ENCODE measurements at regions not wholly inside any gene's neighbourhood (a gene's known extent, or its start where the extent isn't known, plus 50 kb on each side); places are given as distances from the start of the nearest gene placed in this dataset.
A peak's percentile ranks its signal among the peaks of the same experiment; 100 is the strongest.

DNA sequence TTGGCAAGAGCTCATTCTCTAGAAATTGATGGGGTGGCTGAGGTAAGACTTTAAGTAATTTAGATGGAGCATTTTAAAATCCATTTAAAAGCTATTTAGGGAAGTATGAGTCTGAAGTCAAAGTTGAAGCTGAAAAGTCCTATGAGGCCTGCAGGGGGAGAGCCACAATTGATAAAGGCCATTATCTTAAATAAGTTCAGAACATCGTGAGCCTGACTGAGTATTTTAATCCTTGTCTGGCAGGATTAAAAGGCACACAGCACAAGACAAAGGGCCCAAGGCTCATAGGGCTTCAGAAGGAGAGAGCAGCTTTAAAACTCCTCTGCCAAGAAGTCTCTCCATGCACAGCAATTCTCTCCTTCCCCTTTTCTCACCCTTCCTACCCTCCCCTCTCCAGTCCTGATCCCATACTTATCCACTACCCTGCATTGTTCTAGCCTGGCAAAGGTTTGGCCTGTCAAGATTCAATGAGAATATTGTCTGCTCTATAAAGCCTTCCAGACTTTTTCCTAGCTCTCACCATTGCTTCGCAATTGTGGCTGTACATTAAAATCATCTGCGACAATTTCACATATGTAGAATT is 1312.9 kb downstream of the FAM181B start:
- 69% methylated on average over 3 of the region's 3 CpGs; no CpG with 5 or more reads in 1 of the 2 experiments for WGBS, 2 experiments (ENCODE audit: extremely low coverage in 1 of 2, insufficient coverage in 1 of 2, insufficient read length in 1 of 2, insufficient replicate concordance in 2 of 2, low coverage in 1 of 2, low lambda C conversion rate in 2 of 2, missing lambda C conversion rate in 1 of 2)
- Histone ChIP-seq H2BK5ac (ENCODE audit: low read depth, low read length) (peak overlapping the region; percentile 72; the same call in 1 of the 2 replicates), H4K5ac (ENCODE audit: insufficient read length, low read depth, low read length) (peak overlapping the region; percentile 50), H3K27ac (ENCODE audit: low read depth, low read length) (peak overlapping the region; percentile 49; the same call in 1 of the 2 replicates), H3K79me1 (ENCODE audit: low read depth, low read length) (no peaks in the 10 kb centered on the region), H3K79me2 (ENCODE audit: control insufficient read depth in 1 of 2, insufficient read depth in 2 of 2, low read length in 2 of 2) (no peaks in the 10 kb centered on the region), H3K23me2 (ENCODE audit: low read depth, low read length) (no peaks in the 10 kb centered on the region), H4K91ac (replicated peaks; ENCODE audit: insufficient read length, low read length) (peak overlapping the region; percentile 68), H3K4me3 (ENCODE audit: extremely low read depth in 1 of 4, insufficient read depth in 2 of 4, low read depth in 3 of 4, low read length in 4 of 4) (peak overlapping the region in 1 of 4 experiments; percentile 29; a peak in 1 of 8 replicates), H3K4me2 (ENCODE audit: insufficient read depth in 1 of 2, low read depth in 2 of 2, low read length in 2 of 2) (peak overlapping the region; percentile 23 to 37), H3K18ac (ENCODE audit: extremely low read depth, low read length) (peak overlapping the region; percentile 76; the same call in 1 of the 2 replicates), H3K4me1 (replicated peaks in 1 of 4; ENCODE audit: control insufficient read depth in 3 of 4, insufficient read depth in 4 of 4, low read length in 3 of 4) (peaks cover 3 to 9% (median 6%) of the 10 kb centered on the region in 4 experiments; a peak in 5 of 7 replicates), H2BK120ac (replicated peaks; ENCODE audit: low read depth, low read length) (peak overlapping the region; percentile 12), H2AFZ (ENCODE audit: low read length) (peak overlapping the region; percentile 32; the same call in 1 of the 2 replicates), H3K9ac (replicated peaks in 1 of 4; ENCODE audit: extremely low read depth in 1 of 4, low read depth in 3 of 4, low read length in 3 of 4) (no peak overlapping the region), H2AK5ac (ENCODE audit: low read depth, low read length) (no peak overlapping the region), H2BK12ac (ENCODE audit: low read depth, low read length) (peak overlapping the region; percentile 68; the same call in 1 of the 2 replicates), H3K36me3 (ENCODE audit: control insufficient read depth in 2 of 4, insufficient read depth in 4 of 4, low read length in 3 of 4) (no peaks in the 10 kb centered on the region), H4K20me1 (replicated peaks in 1 of 2; ENCODE audit: control insufficient read depth in 1 of 2, insufficient read depth in 2 of 2, low read length in 2 of 2) (no peaks in the 10 kb centered on the region), H4K8ac (ENCODE audit: extremely low read depth, insufficient read depth, low read length) (no peak overlapping the region), H3K56ac (replicated peaks; ENCODE audit: insufficient read length, low read depth, low read length) (no peak overlapping the region), H2BK20ac (ENCODE audit: low read length) (peak overlapping the region; percentile 66; the same call in 1 of the 2 replicates), H3K4ac (replicated peaks; ENCODE audit: insufficient read length, low read depth, low read length) (peak overlapping the region; percentile 24), H3K14ac (ENCODE audit: insufficient read length) (no peak overlapping the region), H2BK15ac (ENCODE audit: low read length) (no peak overlapping the region), H3K23ac (ENCODE audit: insufficient read length) (no peak overlapping the region), H3K27me3 (replicated peaks in 1 of 4; ENCODE audit: control insufficient read depth in 3 of 4, extremely low read depth in 1 of 4, insufficient read depth in 3 of 4, low read length in 3 of 4) (no peaks in the 10 kb centered on the region), H3K9me3 (ENCODE audit: insufficient read depth in 2 of 2, low read depth in 1 of 2, low read length in 1 of 2) (no peaks in the 10 kb centered on the region)
- FAIRE-seq, result peak; percentile 39
- TF ChIP-seq USF2 (IDR thresholded peaks at IDR 0.05; ENCODE audit: low read length) (no peak), CTCF (IDR thresholded peaks at IDR 0.05; ENCODE audit: control extremely low read depth in 1 of 3, insufficient read depth in 1 of 3, low read depth in 1 of 3, low read length in 3 of 3) (peak in 1 of 3 experiments; percentile 18; a peak in 2 of 4 replicates), RAD21 (IDR thresholded peaks at IDR 0.05 in 1 of 2, conservative IDR thresholded peaks at IDR 0.05 in 1 of 2; ENCODE audit: low read depth in 2 of 2, low read length in 2 of 2) (peak; percentile 19 to 29; a peak in 3 of 4 replicates)
- ChIA-PET POLR2A (ENCODE audit: partially characterized antibody) (interaction anchor here (1.2 to 1.9 kb wide), 3 partner anchors 9 to 28 kb away, joined by 3 read pairs; no protein-coding TSS in a partner anchor), CTCF (ENCODE audit: partially characterized antibody) (interaction anchor here (0.5 to 2.2 kb wide), 14 partner anchors 9 to 82 kb away, joined by 3 to 12 read pairs (median 4); no protein-coding TSS in a partner anchor)
- peak in 1 of 2 experiments; percentile 46 for DNase-seq (ENCODE audit: low read depth in 1 of 2, low spot score in 2 of 2)

All from H1 (cell line).